Dermis microvascular lymphatic vessel endothelial cell (primary cell): ENCODE measurements at regions not wholly inside any gene's neighbourhood (a gene's known extent, or its start where the extent isn't known, plus 50 kb on each side); places are given as distances from the start of the nearest gene placed in this dataset.
A peak's percentile ranks its signal among the peaks of the same experiment; 100 is the strongest.
"Not testable (repeated sequence)": the region's sequence is repeated elsewhere in the genome, so short reads cannot be mapped to it uniquely, and the experiment has no call there.

Source experiments
- DNase-seq, 2 donors: peaks; one replicate each; pipeline versions ENCODE4 v3.0.0 to v3.0.0-alpha.2; 2010; ENCODE audit warnings: low read depth in 2 of 2

- DNase-seq: peak in 1 of 2 donors; percentile 47
Observed at GRCh38 chr6:150766201-150766997, 99.1 kb upstream of the MTHFD1L start.

GRCh38 chr6:150767161-150767560 lies 98.3 kb upstream of the MTHFD1L start:
- no peak for DNase-seq

GRCh38 chr6:150767571-150768018 lies 97.9 kb upstream of the MTHFD1L start:
- peak; percentile 67 to 87 for DNase-seq

- no peak for DNase-seq
Observed at GRCh38 chr6:150770637-150771036, 94.9 kb upstream of the MTHFD1L start.

- no peak for DNase-seq
Observed at GRCh38 chr6:150773969-150774368, 91.5 kb upstream of the MTHFD1L start.

- DNase-seq: peak; percentile 56 to 76
Observed at GRCh38 chr6:150775415-150776203, 89.9 kb upstream of the MTHFD1L start.

- no peak for DNase-seq
Observed at GRCh38 chr6:150777736-150778135, 87.8 kb upstream of the MTHFD1L start.

GRCh38 chr6:150783813-150784212 lies 81.7 kb upstream of the MTHFD1L start:
- DNase-seq: no peak

- no peak for DNase-seq
Observed at GRCh38 chr6:150787429-150787828, 78.1 kb upstream of the MTHFD1L start.

- DNase-seq: no peak
Observed at GRCh38 chr6:150788089-150788488, 77.4 kb upstream of the MTHFD1L start.

GRCh38 chr6:150789906-150790305 lies 75.6 kb upstream of the MTHFD1L start:
- not testable (repeated sequence) for DNase-seq

GRCh38 chr6:150791717-150792116 lies 73.8 kb upstream of the MTHFD1L start:
- DNase-seq: no peak

- no peak for DNase-seq
Observed at GRCh38 chr6:150797949-150798348, 67.6 kb upstream of the MTHFD1L start.

- DNase-seq: no peak
Observed at GRCh38 chr6:150799276-150799805, 66.2 kb upstream of the MTHFD1L start.

GRCh38 chr6:150800674-150801314 lies 64.7 kb upstream of the MTHFD1L start:
- no peak for DNase-seq

GRCh38 chr6:150806790-150807189 lies 58.7 kb upstream of the MTHFD1L start:
- DNase-seq: no peak

GRCh38 chr6:150813319-150813992 lies 52.0 kb upstream of the MTHFD1L start:
- peak in 1 of 2 donors; percentile 36 for DNase-seq

GRCh38 chr6:150813993-150814359 lies 51.5 kb upstream of the MTHFD1L start:
- peak in 1 of 2 donors; percentile 68 for DNase-seq
